Spleen (tissue), 7 donors: ENCODE measurements at regions not wholly inside any gene's neighbourhood (a gene's known extent, or its start where the extent isn't known, plus 50 kb on each side); places are given as distances from the start of the nearest gene placed in this dataset.

Experiments
- POLR2A ChIP-seq, 3 donors: fragments of 450-650 bp; IDR thresholded peaks; one replicate each; pipeline ENCODE4 v1.5.1; 2017; ENCODE audit warnings: antibody characterized with exemption in 3 of 3, mild to moderate bottlenecking in 1 of 3
- TF ChIP-seq, protein P1 (sequence below), 11 experiments: fragments of 200-600 bp in 7 of 11; fragments of 450-650 bp in 4 of 11; sonication (generic) in 4 of 11; IDR thresholded peaks in 8 of 11; conservative IDR thresholded peaks in 3 of 11; 1 replicate in 7 of 11; 2 replicates in 4 of 11; pipeline versions ENCODE4 v1.4.0 to v1.8.0; 2016 to 2021; ENCODE audit warnings: antibody characterized with exemption in 11 of 11, inconsistent platforms in 4 of 11, mild to moderate bottlenecking in 1 of 11
- donor health status: DM: no; HTN: no; CAD: no; lungs with moderate emphysema.
- donor health status: DM: no; HTN: no; CAD: no.
- donor health status: DM: no; HTN: no; CAD: no.

DNA sequence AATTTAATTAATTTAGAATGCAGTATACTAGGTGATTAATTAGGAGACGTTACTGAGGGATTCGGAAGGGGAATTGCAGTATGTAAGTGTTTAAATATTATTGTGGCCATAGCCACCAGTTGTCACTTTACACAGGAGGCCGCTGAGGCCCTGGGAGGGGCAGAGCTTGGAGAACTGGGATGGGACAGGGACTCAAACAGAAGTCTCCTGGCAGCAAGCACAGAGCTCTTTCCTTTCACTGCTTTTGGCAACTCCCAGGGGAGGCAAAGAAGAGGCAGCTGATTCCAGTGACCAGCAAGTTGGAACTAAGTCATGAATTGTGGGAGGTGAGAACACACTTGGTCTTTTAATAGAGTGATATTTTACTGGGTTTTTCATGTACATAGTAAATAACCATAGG, 248.6 kb downstream of the RPLP1 start:
- TF ChIP-seq, protein P1, sequence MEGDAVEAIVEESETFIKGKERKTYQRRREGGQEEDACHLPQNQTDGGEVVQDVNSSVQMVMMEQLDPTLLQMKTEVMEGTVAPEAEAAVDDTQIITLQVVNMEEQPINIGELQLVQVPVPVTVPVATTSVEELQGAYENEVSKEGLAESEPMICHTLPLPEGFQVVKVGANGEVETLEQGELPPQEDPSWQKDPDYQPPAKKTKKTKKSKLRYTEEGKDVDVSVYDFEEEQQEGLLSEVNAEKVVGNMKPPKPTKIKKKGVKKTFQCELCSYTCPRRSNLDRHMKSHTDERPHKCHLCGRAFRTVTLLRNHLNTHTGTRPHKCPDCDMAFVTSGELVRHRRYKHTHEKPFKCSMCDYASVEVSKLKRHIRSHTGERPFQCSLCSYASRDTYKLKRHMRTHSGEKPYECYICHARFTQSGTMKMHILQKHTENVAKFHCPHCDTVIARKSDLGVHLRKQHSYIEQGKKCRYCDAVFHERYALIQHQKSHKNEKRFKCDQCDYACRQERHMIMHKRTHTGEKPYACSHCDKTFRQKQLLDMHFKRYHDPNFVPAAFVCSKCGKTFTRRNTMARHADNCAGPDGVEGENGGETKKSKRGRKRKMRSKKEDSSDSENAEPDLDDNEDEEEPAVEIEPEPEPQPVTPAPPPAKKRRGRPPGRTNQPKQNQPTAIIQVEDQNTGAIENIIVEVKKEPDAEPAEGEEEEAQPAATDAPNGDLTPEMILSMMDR (IDR thresholded peaks at IDR 0.05 in 8 of 11, conservative IDR thresholded peaks at IDR 0.05 in 3 of 11), result no peak
- TF ChIP-seq POLR2A (IDR thresholded peaks at IDR 0.05), result no peak
